NB4 (cell line): ENCODE measurements at regions not wholly inside any gene's neighbourhood (a gene's known extent, or its start where the extent isn't known, plus 50 kb on each side); places are given as distances from the start of the nearest gene placed in this dataset.

Source experiments
- DNase-seq: peaks from one replicate; pipeline ENCODE4 v3.0.0; 2010; ENCODE audit warnings: low read depth
- H3K4me3 ChIP-seq: one replicate; pipeline ENCODE4 v1.5.1; 2011; ENCODE audit warnings: mild to moderate bottlenecking, low read depth, low read length, moderate library complexity
- MAX ChIP-seq: IDR thresholded peaks from 2 replicates; pipeline ENCODE4 v1.6.1; 2011; ENCODE audit warnings: low read depth, low read length
- MYC ChIP-seq: IDR thresholded peaks from 2 replicates; pipeline ENCODE4 v1.6.1; 2011; ENCODE audit warnings: low read depth, low read length
- POLR2A ChIP-seq: IDR thresholded peaks from 2 replicates; pipeline ENCODE4 v1.6.1; 2011; ENCODE audit warnings: mild to moderate bottlenecking; ENCODE audit not compliant: insufficient read length; ENCODE audit errors: extremely low read depth
- TF ChIP-seq, protein P1 (sequence below): IDR thresholded peaks from one replicate; pipeline ENCODE4 v1.5.1; 2012; ENCODE audit warnings: low read depth, low read length

GRCh38 chr2:37512971-37513370 is 158.5 kb downstream of the CDC42EP3 start:
- H3K4me3 ChIP-seq = no peak overlapping the region
- TF ChIP-seq MYC = no peak
- no peak for TF ChIP-seq MAX
- DNase-seq = no peak

- TF ChIP-seq MAX = no peak
- no peak for TF ChIP-seq POLR2A
- TF ChIP-seq, protein P1, sequence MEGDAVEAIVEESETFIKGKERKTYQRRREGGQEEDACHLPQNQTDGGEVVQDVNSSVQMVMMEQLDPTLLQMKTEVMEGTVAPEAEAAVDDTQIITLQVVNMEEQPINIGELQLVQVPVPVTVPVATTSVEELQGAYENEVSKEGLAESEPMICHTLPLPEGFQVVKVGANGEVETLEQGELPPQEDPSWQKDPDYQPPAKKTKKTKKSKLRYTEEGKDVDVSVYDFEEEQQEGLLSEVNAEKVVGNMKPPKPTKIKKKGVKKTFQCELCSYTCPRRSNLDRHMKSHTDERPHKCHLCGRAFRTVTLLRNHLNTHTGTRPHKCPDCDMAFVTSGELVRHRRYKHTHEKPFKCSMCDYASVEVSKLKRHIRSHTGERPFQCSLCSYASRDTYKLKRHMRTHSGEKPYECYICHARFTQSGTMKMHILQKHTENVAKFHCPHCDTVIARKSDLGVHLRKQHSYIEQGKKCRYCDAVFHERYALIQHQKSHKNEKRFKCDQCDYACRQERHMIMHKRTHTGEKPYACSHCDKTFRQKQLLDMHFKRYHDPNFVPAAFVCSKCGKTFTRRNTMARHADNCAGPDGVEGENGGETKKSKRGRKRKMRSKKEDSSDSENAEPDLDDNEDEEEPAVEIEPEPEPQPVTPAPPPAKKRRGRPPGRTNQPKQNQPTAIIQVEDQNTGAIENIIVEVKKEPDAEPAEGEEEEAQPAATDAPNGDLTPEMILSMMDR = no peak
- TF ChIP-seq MYC = no peak
- peak; percentile 83 for DNase-seq
- peak overlapping the region; percentile 18 for H3K4me3 ChIP-seq
Measured at GRCh38 chr2:37523814-37524362, 147.6 kb downstream of the CDC42EP3 start.

DNA sequence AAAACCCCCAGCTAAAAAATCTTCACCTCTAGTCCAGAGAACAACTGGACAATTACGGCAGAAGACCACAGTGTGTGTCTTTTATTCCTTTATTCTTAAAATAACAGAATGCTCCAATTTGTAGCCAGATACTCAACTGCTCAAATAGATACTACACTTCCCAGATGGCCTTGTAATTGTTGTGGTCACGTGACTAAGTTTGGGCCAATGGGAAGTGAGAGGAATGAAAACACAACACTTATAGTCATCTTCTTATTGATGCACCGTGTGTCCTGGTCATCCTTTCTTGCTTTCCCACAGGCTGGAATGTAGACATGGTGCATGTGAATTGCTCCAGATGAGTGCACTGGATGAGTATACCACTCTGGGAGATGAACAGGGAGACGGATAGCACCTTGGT is 145.1 kb downstream of the CDC42EP3 start:
- peak; percentile 33 for DNase-seq
- no peak for TF ChIP-seq MYC
- TF ChIP-seq MAX = no peak
- TF ChIP-seq, protein P1 = no peak
- no peak for TF ChIP-seq POLR2A
- no peak overlapping the region for H3K4me3 ChIP-seq

DNA sequence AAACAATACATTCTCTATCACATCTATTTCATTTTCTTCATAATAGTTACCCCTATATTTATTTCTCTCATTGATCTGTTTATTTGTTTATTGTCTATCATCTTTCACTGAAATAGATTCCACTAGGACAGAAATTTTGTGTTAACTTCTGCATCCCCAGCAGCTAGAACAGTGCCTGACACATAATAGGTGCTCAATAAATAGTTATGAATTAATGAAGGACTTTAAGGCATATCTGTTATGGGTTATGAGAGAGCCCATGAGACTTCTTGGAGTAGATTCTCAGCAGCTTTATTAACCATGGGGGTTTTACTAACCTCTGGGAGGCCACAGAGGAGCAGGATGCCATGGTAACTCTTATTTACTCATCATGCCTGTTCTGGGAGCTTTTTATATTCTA is 144.6 kb downstream of the CDC42EP3 start:
- no peak for TF ChIP-seq MAX
- TF ChIP-seq POLR2A = no peak
- TF ChIP-seq, protein P1 = no peak
- no peak for TF ChIP-seq MYC
- no peak overlapping the region for H3K4me3 ChIP-seq
- DNase-seq = no peak

- DNase-seq = no peak
- TF ChIP-seq POLR2A = no peak
- TF ChIP-seq, protein P1 = no peak
- no peak for TF ChIP-seq MYC
- TF ChIP-seq MAX = no peak
Measured at GRCh38 chr2:37527361-37527760, 144.1 kb downstream of the CDC42EP3 start.

GRCh38 chr2:37529830-37530415 is 141.5 kb downstream of the CDC42EP3 start:
- no peak overlapping the region for H3K4me3 ChIP-seq
- DNase-seq = no peak
- TF ChIP-seq POLR2A (no peak), MYC (no peak), MAX (no peak)
- TF ChIP-seq, protein P1 = no peak

More at GRCh38 chr2:37527361-37527760, 144.1 kb downstream of the CDC42EP3 start:
- no peak overlapping the region for H3K4me3 ChIP-seq
